ENCODE measurements at regions not wholly inside any gene's neighbourhood (a gene's known extent, or its start where the extent isn't known, plus 50 kb on each side); places are given as distances from the start of the nearest gene placed in this dataset.

GRCh38 chrX:122076241-122076640 is 1028.8 kb downstream of the GLUD2 start:
- H3K27ac Mint-ChIP-seq: no peak overlapping the region
- no peak overlapping the region for H3K4me3 Mint-ChIP-seq (ENCODE audit: low read depth)
- DNase-seq (ENCODE audit: low spot score, unreplicated experiment): no peak
- peaks cover 12% of the 10 kb centered on the region for H3K9me3 Mint-ChIP-seq (ENCODE audit: low read depth)
- H3K4me1 Mint-ChIP-seq (ENCODE audit: low read depth): no peaks in the 10 kb centered on the region
- no peak for TF ChIP-seq CTCF (IDR thresholded peaks at IDR 0.05; ENCODE audit: unreplicated experiment)
- H3K36me3 Mint-ChIP-seq (ENCODE audit: insufficient read depth): no peaks in the 10 kb centered on the region
- no peaks in the 10 kb centered on the region for H3K27me3 Mint-ChIP-seq

- DNase-seq (ENCODE audit: low spot score, unreplicated experiment): no peak
- Mint-ChIP-seq H3K27ac (no peak overlapping the region), H3K9me3 (ENCODE audit: low read depth) (peaks cover 8% of the 10 kb centered on the region), H3K4me1 (ENCODE audit: low read depth) (no peaks in the 10 kb centered on the region), H3K4me3 (ENCODE audit: low read depth) (no peak overlapping the region), H3K36me3 (ENCODE audit: insufficient read depth) (no peaks in the 10 kb centered on the region), H3K27me3 (no peaks in the 10 kb centered on the region)
- no peak for TF ChIP-seq CTCF (IDR thresholded peaks at IDR 0.05; ENCODE audit: unreplicated experiment)
Observed at GRCh38 chrX:122078079-122078478, 1030.7 kb downstream of the GLUD2 start.

- no peak for TF ChIP-seq CTCF (IDR thresholded peaks at IDR 0.05; ENCODE audit: unreplicated experiment)
- H3K4me1 Mint-ChIP-seq (ENCODE audit: low read depth): no peaks in the 10 kb centered on the region
Observed at GRCh38 chrX:122087341-122087740, 1039.9 kb downstream of the GLUD2 start.

GRCh38 chrX:122091571-122091970 is 1044.2 kb downstream of the GLUD2 start:
- no peak for DNase-seq (ENCODE audit: low spot score, unreplicated experiment)
- H3K27me3 Mint-ChIP-seq: no peaks in the 10 kb centered on the region
- H3K4me3 Mint-ChIP-seq (ENCODE audit: low read depth): no peak overlapping the region
- H3K9me3 Mint-ChIP-seq (ENCODE audit: low read depth): peaks cover 12% of the 10 kb centered on the region
- no peaks in the 10 kb centered on the region for H3K36me3 Mint-ChIP-seq (ENCODE audit: insufficient read depth)
- H3K4me1 Mint-ChIP-seq (ENCODE audit: low read depth): no peaks in the 10 kb centered on the region
- no peak overlapping the region for H3K27ac Mint-ChIP-seq
- TF ChIP-seq CTCF (IDR thresholded peaks at IDR 0.05; ENCODE audit: unreplicated experiment): no peak

More at GRCh38 chrX:122087341-122087740, 1039.9 kb downstream of the GLUD2 start:
- Mint-ChIP-seq H3K4me3 (ENCODE audit: low read depth) (no peak overlapping the region), H3K36me3 (ENCODE audit: insufficient read depth) (no peaks in the 10 kb centered on the region), H3K27ac (no peak overlapping the region), H3K27me3 (no peaks in the 10 kb centered on the region), H3K9me3 (ENCODE audit: low read depth) (peaks cover 4% of the 10 kb centered on the region)
- no peak for DNase-seq (ENCODE audit: low spot score, unreplicated experiment)

GRCh38 chrX:122092360-122092759 is 1045.0 kb downstream of the GLUD2 start:
- H3K4me1 Mint-ChIP-seq (ENCODE audit: low read depth): no peaks in the 10 kb centered on the region
- H3K27me3 Mint-ChIP-seq: no peaks in the 10 kb centered on the region
- no peaks in the 10 kb centered on the region for H3K36me3 Mint-ChIP-seq (ENCODE audit: insufficient read depth)
- no peak for TF ChIP-seq CTCF (IDR thresholded peaks at IDR 0.05; ENCODE audit: unreplicated experiment)
- no peak for DNase-seq (ENCODE audit: low spot score, unreplicated experiment)
- no peak overlapping the region for H3K27ac Mint-ChIP-seq
- H3K9me3 Mint-ChIP-seq (ENCODE audit: low read depth): peaks cover 18% of the 10 kb centered on the region
- H3K4me3 Mint-ChIP-seq (ENCODE audit: low read depth): no peak overlapping the region

Measured in progenitor cell of endocrine pancreas (in vitro differentiated cells).